GM19043 (cell line): ENCODE measurements at regions not wholly inside any gene's neighbourhood (a gene's known extent, or its start where the extent isn't known, plus 50 kb on each side); places are given as distances from the start of the nearest gene placed in this dataset.

Source experiments
- ATAC-seq: cut with Tn5 transposase; IDR thresholded peaks from one replicate; pipeline ENCODE4 v1.9.1; 2021; ENCODE audit warnings: low read depth; ENCODE audit not compliant: unreplicated experiment

DNA sequence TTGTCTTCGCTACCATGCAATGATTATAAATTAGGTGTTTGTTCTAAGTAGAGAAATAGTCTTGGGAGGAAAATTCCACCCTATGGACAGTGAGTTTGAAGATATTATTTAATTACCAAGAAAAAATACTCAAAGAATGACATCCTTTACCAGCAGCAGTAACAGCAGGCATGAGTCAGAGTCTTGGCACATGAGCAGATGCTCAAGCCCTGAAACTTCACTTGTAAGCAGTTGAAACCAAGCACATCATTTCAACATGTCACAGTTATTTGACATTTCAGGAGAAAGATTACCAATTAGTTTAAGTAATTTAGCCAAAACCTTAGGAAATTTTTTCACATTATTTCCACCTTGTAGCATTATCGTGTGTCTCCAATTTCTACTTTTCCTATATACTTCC is 99.2 kb downstream of the C12orf50 start:
- no peak for ATAC-seq

DNA sequence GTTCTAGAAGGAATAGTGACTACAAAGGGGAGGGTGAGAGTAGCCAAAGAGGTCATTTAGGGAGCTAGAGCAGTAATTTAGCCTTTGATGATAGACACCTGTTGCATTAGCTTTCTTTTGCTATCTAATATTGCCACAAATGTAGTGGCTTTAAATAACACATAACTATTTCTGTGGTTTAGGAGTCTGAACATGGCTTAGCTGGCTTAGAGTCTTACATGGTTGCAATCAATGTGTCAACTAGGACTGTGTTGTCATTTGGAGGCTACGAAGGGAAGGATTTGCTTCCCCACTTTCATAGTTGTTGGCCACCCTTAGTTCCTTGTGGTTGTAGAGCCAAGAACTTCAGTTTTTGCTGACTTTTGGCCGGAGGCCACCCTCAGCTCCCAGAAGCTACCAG is 99.9 kb downstream of the C12orf50 start:
- no peak for ATAC-seq

DNA sequence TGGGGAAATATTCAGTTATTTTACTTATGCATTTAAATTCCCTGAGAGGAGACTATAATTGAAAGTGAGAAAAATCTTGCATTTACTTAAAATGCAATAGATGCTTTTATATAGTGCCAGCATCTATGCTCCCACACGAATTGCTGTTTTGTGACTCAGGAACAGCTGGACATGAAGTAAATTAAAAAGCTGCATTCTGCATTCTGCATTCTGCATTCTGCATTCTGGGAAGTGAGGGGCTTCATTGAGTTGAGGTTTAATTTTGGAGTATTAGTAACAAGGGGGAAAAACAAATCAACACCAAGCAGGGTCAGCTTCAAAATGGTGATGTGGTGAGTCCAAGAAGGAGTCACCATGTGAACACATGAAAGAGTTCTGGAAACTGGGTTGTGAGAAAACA is 101.2 kb downstream of the C12orf50 start:
- ATAC-seq, result no peak

DNA sequence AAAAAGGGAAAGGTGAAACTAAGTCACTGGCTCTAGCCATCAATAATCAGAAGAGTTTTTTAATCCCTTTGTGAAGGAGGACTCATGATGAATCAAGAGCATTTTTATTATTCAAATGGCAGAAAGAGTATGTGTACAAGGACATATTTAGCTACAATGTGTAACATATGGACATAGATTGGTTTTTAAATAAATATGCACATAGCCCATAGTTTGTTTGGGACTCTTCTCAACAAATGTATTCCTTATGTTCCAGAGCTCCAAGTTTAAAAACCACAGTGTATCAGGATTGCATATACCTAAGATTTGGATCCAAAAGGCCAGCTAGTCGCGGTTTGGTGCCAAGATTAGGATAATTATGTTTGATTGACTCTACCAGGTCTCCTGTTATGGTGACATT is 104.2 kb downstream of the C12orf50 start:
- no peak for ATAC-seq

DNA sequence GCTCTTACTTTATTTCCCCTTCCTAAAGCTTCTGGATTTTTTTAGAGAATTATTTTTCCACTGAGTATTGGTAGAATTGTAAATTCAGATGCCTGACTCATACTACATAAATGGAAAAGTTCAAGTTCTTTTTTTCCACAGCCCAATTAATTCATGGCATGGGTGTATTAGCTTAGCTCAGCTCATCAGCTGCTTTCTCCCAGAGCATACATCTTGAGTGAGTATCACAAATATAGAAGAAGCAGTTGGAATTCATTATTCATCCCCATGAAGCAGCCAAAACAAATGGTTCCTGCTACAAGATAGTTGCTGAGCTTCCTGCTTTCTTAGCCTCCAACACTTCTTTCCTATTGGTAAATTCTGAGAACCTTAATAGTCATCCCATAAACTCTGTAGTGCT is 105.1 kb downstream of the C12orf50 start:
- ATAC-seq, result no peak

DNA sequence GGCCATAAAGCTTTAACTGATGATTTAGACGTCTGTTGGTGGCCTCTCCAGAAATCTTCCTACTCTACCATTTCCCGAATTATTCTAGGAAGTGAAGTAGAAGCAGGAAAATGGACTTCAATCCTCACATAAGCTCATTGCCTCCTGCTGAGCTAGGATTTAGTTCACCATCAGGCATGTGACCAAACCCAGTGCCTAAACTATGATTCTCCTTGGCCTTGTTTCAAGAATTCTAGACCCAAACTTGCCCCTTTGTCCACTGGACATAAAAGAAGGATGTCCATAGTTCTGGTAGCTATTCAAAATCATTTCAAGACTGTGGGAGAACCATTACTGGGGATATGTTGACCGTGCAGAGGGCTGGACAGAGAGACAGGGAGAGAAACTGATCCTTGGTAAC is 105.8 kb downstream of the C12orf50 start:
- ATAC-seq, result no peak

DNA sequence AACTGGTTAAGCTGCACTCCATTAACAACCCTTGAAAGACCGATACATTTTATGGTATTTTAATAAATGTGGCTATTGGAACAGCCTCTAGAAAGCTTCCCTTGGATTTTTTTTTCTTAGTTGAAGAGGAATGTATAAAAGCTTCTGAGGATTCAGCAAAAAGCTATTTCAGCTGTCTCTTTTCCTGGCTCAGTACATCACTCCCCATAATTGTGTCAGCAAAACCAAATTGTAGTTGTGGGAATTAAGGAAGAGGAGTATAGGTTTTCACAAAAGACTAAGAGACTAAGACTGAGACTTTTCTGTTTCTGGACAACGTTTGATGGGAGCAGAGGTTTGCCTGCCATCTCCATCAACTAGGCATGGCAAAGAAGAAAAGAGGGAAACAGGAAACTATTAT is 106.5 kb downstream of the C12orf50 start:
- no peak for ATAC-seq

DNA sequence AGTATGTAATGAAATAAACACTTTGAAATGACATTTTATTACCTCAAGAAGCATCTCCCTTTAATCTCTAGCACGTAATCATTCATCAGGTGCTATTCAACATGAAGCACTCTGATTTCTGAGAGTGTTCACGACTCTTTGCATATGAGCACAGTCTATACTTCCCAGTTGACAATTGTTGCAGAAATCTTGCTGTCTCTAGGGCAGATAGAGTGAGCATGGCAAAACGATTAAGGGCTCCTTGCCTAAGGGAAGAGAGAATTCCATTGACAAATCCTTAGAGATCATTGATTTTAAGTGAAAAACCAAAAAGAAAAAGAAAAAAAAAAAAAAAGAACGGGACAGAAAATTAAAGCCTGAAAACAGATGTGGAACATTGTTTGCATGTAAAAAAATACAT is 107.6 kb downstream of the C12orf50 start:
- no peak for ATAC-seq

DNA sequence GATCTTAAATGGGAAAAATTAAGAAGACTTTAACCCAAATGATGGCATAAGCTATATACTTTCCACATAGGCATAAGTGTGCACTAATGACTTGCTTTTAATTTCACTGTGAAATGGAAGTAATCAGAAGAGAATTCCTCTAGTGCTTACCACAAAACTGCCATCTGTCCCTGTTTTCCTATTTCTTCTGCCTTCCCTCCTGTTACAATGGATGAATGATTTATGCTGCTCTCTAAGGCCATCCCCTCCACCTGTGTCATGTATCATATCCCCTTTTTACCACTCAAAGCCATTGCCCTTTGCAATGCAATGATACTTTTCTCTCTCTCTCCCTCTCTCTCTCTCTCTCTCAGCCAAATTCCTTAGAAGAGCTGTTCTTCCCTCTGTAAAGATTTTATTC is 109.1 kb downstream of the C12orf50 start:
- ATAC-seq, result no peak

DNA sequence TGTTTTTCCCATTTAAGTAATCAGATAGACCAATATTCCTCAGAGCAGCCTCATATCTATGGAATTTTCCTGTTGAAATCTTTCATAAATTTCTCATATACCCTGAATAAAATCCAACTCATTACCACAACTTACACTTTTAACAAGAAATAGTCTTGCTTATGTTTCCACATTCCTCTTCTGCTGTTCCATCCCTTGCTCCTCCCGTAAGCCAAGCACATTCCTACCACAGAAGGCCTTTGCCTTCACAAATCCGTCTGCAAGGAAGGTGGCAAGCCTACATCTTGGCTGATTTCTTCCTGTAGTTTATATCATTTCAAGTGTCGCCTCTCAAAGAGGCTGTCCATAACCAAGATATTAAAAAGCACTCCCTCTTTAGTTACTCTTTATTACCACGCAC is 127.7 kb downstream of the C12orf50 start:
- no peak for ATAC-seq

DNA sequence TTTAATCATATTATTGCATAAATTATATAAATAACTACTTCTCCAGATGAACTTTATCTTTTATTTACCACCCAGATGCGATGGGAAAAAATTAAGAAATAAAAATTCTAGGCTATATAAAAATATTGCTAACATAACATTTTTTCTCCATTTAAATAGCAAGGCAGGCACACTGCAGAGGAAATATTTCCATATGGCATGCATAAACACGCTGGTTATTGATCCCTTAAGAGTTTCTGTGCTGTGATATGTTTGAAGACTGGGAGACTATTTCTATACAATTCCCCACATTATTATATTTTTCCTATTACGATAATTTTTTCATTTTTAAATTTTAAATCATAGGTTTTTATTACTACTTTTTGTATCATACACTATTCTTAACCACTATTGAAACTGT is 131.5 kb downstream of the C12orf50 start:
- ATAC-seq, result no peak

DNA sequence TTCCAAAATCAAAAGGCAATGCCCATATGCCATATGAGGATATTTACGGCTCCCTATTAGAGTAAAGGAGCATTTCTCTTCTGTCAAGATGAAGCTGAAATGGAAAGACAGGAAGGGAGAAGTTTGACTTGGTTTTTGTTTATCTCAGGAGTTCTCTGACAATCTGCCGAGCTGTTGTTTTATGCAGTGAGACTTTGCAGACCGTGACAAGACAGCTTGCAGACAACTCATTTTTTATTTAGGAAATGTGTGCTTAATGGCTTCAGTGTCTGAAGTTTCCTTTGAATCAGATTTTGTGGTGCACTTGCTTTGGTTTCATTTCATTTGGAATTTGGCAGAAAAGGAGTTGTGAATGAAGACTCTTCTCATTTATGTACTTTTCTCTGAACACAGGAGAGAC is 145.4 kb downstream of the C12orf50 start:
- no peak for ATAC-seq

DNA sequence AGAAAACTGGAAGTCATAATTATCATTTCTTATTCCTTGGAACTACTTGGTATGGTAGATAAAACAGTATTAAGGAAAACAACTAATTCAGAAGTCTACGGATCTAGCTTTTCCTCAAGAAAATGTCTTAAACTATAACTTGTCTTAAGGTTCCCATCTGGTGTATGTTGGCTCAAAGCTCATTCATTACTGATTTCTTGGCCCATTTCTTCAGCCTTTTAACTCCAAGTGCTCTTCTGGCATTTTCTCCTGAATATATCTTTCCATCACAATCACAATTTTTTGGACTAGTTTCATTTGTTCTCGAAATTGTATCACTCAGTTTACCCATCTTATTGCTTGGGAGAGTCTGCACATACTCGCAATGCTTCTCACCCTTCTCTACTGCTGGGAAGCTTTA is 150.1 kb downstream of the C12orf50 start:
- ATAC-seq, result no peak

DNA sequence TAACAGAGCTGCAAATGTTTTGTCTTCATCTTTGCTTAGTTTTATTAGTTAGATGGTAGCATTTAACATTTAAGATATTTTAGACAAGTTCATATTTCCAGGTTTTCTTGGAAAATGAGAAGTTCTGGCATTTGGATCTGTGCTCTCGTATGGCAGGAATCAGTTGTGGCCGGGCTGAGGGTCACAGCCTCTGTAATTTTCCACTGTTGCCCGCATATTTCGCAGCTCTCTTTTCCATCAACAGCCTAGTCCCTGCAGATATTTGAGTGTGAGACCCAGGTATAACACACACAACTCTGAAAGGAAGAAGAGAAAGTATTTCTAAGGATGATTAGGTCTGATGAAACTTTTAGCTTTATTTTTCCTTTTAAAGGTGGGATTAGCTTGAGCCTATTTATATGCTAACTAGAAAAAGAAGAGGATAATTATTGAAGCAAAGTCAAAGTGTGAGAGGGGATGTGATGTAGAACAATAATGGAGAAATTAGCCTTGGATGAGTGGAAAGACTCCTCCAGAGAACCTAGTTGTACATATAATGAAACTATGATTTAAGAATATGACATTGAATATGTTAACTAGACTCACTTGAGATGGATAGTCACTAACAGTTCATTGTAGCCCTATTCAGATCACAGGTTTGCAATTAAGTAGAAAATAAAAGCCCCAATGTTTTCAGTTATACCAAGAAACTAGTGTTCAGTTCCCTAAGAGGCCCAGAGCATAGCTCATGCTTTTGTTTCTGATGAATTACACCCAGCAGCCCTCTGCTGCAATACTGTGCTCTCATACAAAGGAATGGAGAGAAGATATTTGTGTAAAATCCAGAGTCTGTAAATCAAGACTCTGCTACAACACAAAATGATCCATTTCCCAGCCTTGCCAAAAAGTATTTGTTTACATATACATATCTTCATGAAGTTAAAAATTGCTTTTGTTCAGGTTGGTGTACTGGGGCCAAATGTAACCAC is 158.4 kb downstream of the C12orf50 start:
- no peak for ATAC-seq

DNA sequence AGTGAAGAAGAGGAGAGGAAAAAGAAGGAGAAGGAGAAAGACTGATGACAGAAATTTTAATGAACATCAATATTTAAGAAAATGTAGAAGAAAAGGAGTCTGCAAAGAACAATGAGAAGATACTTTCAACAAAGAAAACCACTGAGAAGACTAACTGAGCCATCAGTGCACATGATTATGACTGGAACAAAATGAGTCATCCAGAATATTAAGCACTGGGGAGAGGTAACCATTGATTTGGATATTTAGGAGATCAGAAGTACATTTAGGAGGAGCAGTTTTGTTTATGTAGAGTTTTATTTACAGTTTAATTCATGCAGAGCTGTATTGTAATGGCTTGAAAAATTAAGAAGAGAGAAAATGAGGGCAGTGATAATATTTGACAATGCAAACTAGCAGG is 159.1 kb downstream of the C12orf50 start:
- no peak for ATAC-seq

DNA sequence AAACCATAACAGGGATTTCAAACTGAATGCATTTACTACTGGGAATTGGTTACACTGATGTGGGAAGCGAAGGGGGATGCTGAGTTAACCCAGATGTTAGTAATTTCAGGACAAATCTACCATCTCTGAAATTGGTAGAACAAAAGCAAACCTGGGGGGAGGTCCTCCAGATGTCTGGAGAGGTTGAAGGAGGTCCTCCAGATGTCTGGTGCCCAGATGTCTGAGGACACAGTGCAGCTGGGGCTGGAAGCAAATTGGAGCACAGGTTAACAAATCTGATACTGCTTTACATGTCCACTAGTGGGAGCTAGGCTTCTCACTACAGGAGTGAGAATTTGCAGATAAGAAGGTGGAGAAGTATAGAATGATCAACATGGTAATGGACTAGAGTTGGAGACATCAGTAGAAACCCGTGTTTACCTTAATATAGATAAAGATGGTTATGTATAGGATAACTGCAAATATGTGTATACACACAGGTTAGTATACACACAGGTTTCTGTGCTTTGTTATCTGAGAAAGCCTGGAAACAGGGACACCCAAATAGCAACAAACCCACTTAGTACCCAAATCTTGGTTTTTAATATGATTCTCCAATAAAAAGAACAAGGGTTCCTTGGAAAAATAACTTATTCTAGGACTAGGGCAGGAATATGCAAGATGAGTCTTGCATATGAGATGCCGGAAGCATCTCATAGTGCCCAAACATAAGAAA is 162.5 kb downstream of the C12orf50 start:
- no peak for ATAC-seq

DNA sequence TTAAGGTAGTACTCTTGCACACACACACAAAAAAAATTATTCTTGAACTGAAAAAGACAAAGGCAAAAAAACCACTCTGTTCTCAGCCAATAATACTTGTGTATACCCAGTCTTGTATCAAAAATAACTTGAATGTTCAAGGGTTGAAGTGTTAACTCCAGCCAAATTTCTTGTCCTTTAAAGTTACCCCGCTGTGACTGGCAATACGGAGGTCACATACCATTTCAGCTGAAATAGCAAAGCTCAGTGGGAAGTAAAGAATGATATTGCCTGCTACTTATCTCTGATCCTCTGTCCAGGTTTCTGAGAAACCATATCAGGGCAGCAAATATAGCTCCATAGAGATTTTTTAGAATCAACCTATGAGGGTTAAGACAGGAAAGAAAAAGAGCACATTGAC is 167.4 kb downstream of the C12orf50 start:
- ATAC-seq, result no peak

DNA sequence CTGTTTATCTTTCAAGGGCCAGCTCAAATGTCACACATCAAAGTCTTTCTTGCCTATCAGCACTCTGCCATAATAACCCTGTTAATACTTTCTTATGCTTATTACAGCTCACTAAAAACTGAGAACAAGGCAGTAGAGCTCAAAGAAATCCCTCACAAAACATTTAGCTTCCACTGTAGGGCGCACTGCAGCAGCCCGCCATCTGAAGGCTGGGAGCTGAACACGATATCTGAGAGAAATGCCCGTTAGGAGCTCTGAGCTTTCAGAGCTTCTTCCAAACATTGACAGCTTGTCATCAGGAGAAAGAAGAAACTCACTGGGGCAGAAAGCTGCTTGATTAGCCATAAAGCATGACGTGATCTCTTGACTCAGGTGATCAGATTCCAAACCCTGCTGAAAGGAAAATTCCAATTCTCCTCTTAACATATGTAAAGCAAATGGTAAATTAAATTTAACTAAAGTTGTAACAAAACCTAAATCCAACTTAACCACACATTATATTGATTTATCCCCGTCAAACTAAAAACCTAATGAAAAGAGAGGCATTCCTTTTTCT is 175.7 kb downstream of the C12orf50 start:
- no peak for ATAC-seq

DNA sequence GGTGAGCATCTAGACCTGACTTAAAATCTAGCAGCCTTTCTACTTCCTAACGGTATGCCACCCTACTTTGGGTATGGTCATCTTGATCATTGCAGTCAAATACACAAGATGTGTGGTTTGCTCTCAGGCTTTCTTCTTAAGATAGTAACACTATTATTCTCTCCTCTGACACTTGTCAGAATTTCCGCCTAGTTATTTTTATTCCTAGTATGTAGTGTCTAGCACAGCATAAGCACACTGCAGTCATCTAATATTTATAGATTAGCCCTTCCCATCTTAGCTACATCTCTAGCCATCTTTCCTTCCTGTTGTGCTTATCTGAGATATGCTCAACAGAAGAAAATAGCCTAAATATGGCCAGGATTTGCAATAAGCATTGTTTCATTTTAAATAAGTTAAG is 180.1 kb downstream of the C12orf50 start:
- no peak for ATAC-seq

DNA sequence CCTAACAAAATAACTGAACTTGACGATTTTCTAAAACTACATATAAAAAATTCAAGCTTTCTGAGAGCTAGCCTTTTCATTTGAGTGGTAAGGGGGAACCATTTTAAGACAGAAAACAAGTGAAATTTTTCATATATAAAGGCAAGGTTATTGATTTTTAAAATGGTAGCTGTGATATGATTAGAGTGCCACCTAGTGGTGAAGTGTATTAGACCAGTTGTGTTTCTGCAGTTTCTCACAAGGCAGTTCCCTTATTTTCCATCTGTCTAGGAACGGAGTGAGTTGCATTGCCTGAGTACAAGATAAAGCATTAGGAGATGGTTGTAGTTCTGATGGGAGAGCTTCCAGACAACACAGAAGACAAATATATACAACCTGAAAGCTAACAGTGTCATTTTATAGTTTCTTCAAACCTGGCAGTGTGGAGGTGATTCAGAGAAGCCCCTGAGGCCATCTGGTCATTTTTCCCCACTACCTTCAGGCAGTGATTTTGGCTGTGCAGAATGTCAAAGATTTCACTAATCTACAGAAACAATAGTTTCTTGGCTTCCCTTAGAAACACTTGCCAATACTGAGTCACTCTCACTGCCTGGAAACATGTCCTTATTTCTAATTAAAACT is 180.8 kb downstream of the C12orf50 start:
- peak; percentile 60 for ATAC-seq

DNA sequence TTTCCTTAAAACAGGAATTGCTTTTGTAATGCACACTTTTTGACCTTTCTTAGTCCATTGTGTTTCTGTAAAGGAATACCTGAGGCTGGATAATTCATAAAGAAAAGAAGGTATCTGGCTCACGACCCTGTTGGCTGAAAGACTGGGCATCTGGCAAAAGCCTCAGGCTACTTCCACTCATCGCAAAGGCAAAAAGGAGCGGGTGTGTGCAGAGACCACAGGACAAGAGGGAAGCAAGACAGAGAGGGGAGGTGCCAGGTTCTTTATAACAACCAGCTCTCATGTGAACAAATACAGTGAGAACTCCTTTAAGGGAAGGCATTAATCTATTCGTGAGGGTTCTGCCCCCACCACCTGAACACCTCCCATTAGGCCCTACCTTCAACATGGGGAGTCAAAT is 182.1 kb downstream of the C12orf50 start:
- no peak for ATAC-seq
